CD4-positive, alpha-beta T cell (primary cell): ENCODE measurements at regions not wholly inside any gene's neighbourhood (a gene's known extent, or its start where the extent isn't known, plus 50 kb on each side); places are given as distances from the start of the nearest gene placed in this dataset.

Experiments
- ATAC-seq: fragments of 200-7000 bp; cut with Tn5 transposase; one replicate; pipeline ENCODE4 v1.10.0; 2022; ENCODE audit warnings: mild to moderate bottlenecking; ENCODE audit not compliant: poor library complexity
- CTCF ChIA-PET: fragments of 350-600 bp; sonication (Branson Sonifier 250); formaldehyde crosslinking; loops from one replicate; lab custom pipeline; 2021; ENCODE audit warnings: antibody characterized with exemption, inconsistent platforms; lab: Charles Lee
- POLR2A ChIA-PET: fragments of 350-600 bp; sonication (Branson Sonifier 250); formaldehyde crosslinking; loops from one replicate; lab custom pipeline; 2021; ENCODE audit warnings: antibody characterized with exemption, inconsistent platforms; lab: Charles Lee
- DNase-seq, 14 experiments: peaks; one replicate each; pipeline ENCODE4 v3.0.0-alpha.2; 2013 to 2020; ENCODE audit warnings: mixed read lengths in 2 of 14
- H3K27ac ChIP-seq, 2 donors: one replicate each; pipeline versions ENCODE4 v1.5.1 to v1.7.0; 2013; ENCODE audit warnings: low read length in 2 of 2, low read depth in 1 of 2, mild to moderate bottlenecking in 1 of 2
- H3K27me3 ChIP-seq, 2 experiments: 1 replicate in 1 of 2; 2 replicates in 1 of 2; pipeline versions ENCODE4 v1.6.1 to v1.7.0; 2013; ENCODE audit warnings: low read length in 2 of 2, control low read depth in 1 of 2, mild to moderate bottlenecking in 1 of 2, moderate library complexity in 1 of 2; ENCODE audit not compliant: insufficient read depth in 2 of 2, control insufficient read depth in 1 of 2
- H3K36me3 ChIP-seq: one replicate; pipeline ENCODE4 v1.6.1; 2013; ENCODE audit warnings: low read length, control low read depth; ENCODE audit not compliant: insufficient read depth
- H3K4me1 ChIP-seq: one replicate; pipeline ENCODE4 v1.6.1; 2013; ENCODE audit warnings: low read length, control low read depth; ENCODE audit not compliant: insufficient read depth
- H3K4me3 ChIP-seq: one replicate; pipeline ENCODE4 v1.5.1; 2013; ENCODE audit warnings: mild to moderate bottlenecking, low read length, moderate library complexity
- H3K9me3 ChIP-seq, 2 experiments: 1 replicate in 1 of 2; 2 replicates in 1 of 2; pipeline versions ENCODE4 v1.6.1 to v1.7.0; 2013; ENCODE audit warnings: low read length in 2 of 2, mild to moderate bottlenecking in 2 of 2, control low read depth in 1 of 2, moderate library complexity in 1 of 2; ENCODE audit not compliant: control insufficient read depth in 1 of 2, insufficient read depth in 1 of 2
- H3K27ac Mint-ChIP-seq: one replicate; pipeline ENCODE4 v1.8.0; 2020; ENCODE audit warnings: mixed read lengths
- H3K27me3 Mint-ChIP-seq: one replicate; pipeline ENCODE4 v1.8.0; 2021; ENCODE audit warnings: mixed read lengths
- H3K36me3 Mint-ChIP-seq: one replicate; pipeline ENCODE4 v1.8.0; 2021; ENCODE audit warnings: low read depth, mixed read lengths
- H3K4me1 Mint-ChIP-seq: one replicate; pipeline ENCODE4 v1.8.0; 2021; ENCODE audit warnings: low read depth, mixed read lengths
- H3K4me3 Mint-ChIP-seq: one replicate; pipeline ENCODE4 v1.8.0; 2020; ENCODE audit warnings: mild to moderate bottlenecking, mixed read lengths
- H3K9me3 Mint-ChIP-seq: one replicate; pipeline ENCODE4 v1.8.0; 2020; ENCODE audit warnings: mixed read lengths
- CTCF ChIP-seq: fragments of 200-600 bp; IDR thresholded peaks from one replicate; pipeline ENCODE4 v1.8.0; 2022; ENCODE audit warnings: antibody characterized with exemption, mild to moderate bottlenecking
- intact Hi-C, 2 experiments: fragments of 100-400 bp; cut with DNase I in 1 of 2; cut with micrococcal nuclease in 1 of 2; formaldehyde crosslinking; loops; one replicate each; pipeline versions ENCODE4 v1.15.1 to v1.9.0; 2023 to 2025; cut with DNase I, micrococcal nuclease

- ATAC-seq (no peak), DNase-seq (no peak)
- Histone ChIP-seq H3K27ac (no peak overlapping the region), H3K9me3 (no peaks in the 10 kb centered on the region), H3K4me3 (no peak overlapping the region), H3K36me3 (no peaks in the 10 kb centered on the region), H3K4me1 (no peaks in the 10 kb centered on the region), H3K27me3 (no peaks in the 10 kb centered on the region)
- TF ChIP-seq CTCF = no peak
- no peaks in the 10 kb centered on the region for H3K9me3 Mint-ChIP-seq
- H3K4me3 Mint-ChIP-seq = no peak overlapping the region
- no peak overlapping the region for H3K27ac Mint-ChIP-seq
- H3K4me1 Mint-ChIP-seq = no peaks in the 10 kb centered on the region
- intact Hi-C loops = no loop called here
- no peaks in the 10 kb centered on the region for H3K36me3 Mint-ChIP-seq
- ChIA-PET POLR2A (no interaction called here), CTCF (no interaction called here)
- H3K27me3 Mint-ChIP-seq = no peaks in the 10 kb centered on the region
Measured at GRCh38 chr6:119517428-119517827, 167.9 kb upstream of the MAN1A1 start.

- no peak overlapping the region for H3K4me3 Mint-ChIP-seq
- no peaks in the 10 kb centered on the region for H3K4me1 Mint-ChIP-seq
- H3K9me3 ChIP-seq = no peaks in the 10 kb centered on the region
- no peaks in the 10 kb centered on the region for H3K4me1 ChIP-seq
- H3K27me3 Mint-ChIP-seq = no peaks in the 10 kb centered on the region
- intact Hi-C loops = no loop called here
- no peak overlapping the region for H3K27ac Mint-ChIP-seq
- DNase-seq = no peak
- H3K9me3 Mint-ChIP-seq = no peaks in the 10 kb centered on the region
- ATAC-seq = no peak
- H3K36me3 Mint-ChIP-seq = no peaks in the 10 kb centered on the region
- no peaks in the 10 kb centered on the region for H3K36me3 ChIP-seq
- no peak overlapping the region for H3K27ac ChIP-seq
- H3K27me3 ChIP-seq = no peaks in the 10 kb centered on the region
- H3K4me3 ChIP-seq = no peak overlapping the region
- TF ChIP-seq CTCF = no peak
- CTCF ChIA-PET = no interaction called here
- POLR2A ChIA-PET = no interaction called here
Measured at GRCh38 chr6:119514345-119514744, 164.8 kb upstream of the MAN1A1 start.

DNA sequence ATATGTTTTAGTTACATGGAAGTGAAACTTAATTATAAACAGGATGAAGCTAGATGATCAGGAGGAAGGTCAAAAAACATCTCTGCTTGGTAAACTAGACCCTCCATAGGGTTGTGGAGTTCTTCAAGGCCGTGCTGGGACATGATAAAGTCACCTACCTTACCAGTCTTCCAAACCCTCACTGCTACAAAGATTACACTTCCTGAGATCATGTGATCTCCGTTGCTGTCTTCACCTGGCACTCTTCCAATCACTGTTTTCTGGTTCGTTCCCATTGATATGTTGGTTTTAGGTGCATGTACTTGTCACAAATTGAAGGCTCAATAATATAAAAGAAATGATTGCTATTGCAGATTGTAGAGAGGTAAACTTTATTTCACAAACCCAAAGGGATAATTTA lies 161.5 kb upstream of the MAN1A1 start:
- CTCF ChIA-PET = no interaction called here
- no peak overlapping the region for H3K27ac Mint-ChIP-seq
- no peaks in the 10 kb centered on the region for H3K27me3 Mint-ChIP-seq
- POLR2A ChIA-PET = no interaction called here
- ATAC-seq (no peak), DNase-seq (no peak)
- Histone ChIP-seq H3K36me3 (no peaks in the 10 kb centered on the region), H3K4me1 (no peaks in the 10 kb centered on the region), H3K27me3 (no peaks in the 10 kb centered on the region), H3K27ac (no peak overlapping the region), H3K4me3 (no peak overlapping the region), H3K9me3 (no peaks in the 10 kb centered on the region)
- H3K4me3 Mint-ChIP-seq = no peak overlapping the region
- H3K36me3 Mint-ChIP-seq = no peaks in the 10 kb centered on the region
- no peaks in the 10 kb centered on the region for H3K4me1 Mint-ChIP-seq
- intact Hi-C loops = no loop called here
- H3K9me3 Mint-ChIP-seq = no peaks in the 10 kb centered on the region
- no peak for TF ChIP-seq CTCF
